Sigmoid colon (tissue), 6 donors: ENCODE measurements at regions not wholly inside any gene's neighbourhood (a gene's known extent, or its start where the extent isn't known, plus 50 kb on each side); places are given as distances from the start of the nearest gene placed in this dataset.

Experiments
- DNase-seq: peaks from one replicate; pipeline ENCODE4 v3.0.0-alpha.2; 2019
- H3K27ac ChIP-seq, 4 donors: fragments of 200-600 bp; sonication (generic); one replicate each; pipeline ENCODE4 v1.5.1; 2016 to 2019; ENCODE audit warnings: mild to moderate bottlenecking in 1 of 4
- H3K27me3 ChIP-seq, 3 donors: fragments of 200-600 bp; sonication (generic); one replicate each; pipeline ENCODE4 v1.5.1; 2019; ENCODE audit warnings: mild to moderate bottlenecking in 1 of 3
- H3K36me3 ChIP-seq, 4 donors: fragments of 200-600 bp; sonication (generic); one replicate each; pipeline ENCODE4 v1.5.1; 2016 to 2019
- H3K4me1 ChIP-seq, 4 donors: fragments of 200-600 bp; sonication (generic); one replicate each; pipeline ENCODE4 v1.5.1; 2017 to 2019
- H3K4me3 ChIP-seq, 4 donors: fragments of 200-600 bp; sonication (generic); one replicate each; pipeline ENCODE4 v1.5.1; 2017 to 2019; ENCODE audit warnings: mild to moderate bottlenecking in 2 of 4, moderate library complexity in 1 of 4
- H3K9me3 ChIP-seq, 4 donors: fragments of 200-600 bp in 3 of 4; sonication (generic) in 3 of 4; one replicate each; pipeline versions ENCODE4 v1.5.1 to v1.6.1; 2013 to 2019
- EP300 ChIP-seq, 4 donors: sonication (generic); formaldehyde crosslinking; IDR thresholded peaks; one replicate each; pipeline ENCODE4 v1.6.1; 2017; ENCODE audit warnings: antibody characterized with exemption in 4 of 4
- POLR2A ChIP-seq, 2 donors: fragments of 450-650 bp; IDR thresholded peaks; one replicate each; pipeline ENCODE4 v1.6.1; 2016; ENCODE audit warnings: antibody characterized with exemption in 2 of 2, mild to moderate bottlenecking in 2 of 2, moderate library complexity in 2 of 2
- POLR2AphosphoS5 ChIP-seq, 4 donors: sonication (generic); formaldehyde crosslinking; IDR thresholded peaks; one replicate each; pipeline ENCODE4 v1.6.1; 2017; ENCODE audit warnings: antibody characterized with exemption in 4 of 4
- WGBS, 2 donors: extraction: QIAGEN DNeasy Blood & Tissue Kit; methylation state at CpG; one replicate each; pipeline ENCODE4 v1.1.7; 2013; 5-methylcytosine and 5-hydroxymethylcytosine counted together
- intact Hi-C: fragments of 100-400 bp; cut with DNase I; formaldehyde crosslinking; loops from one replicate; pipeline ENCODE4 v1.15.1; 2023
- TF ChIP-seq, protein P1 (sequence below), 4 experiments: fragments of 450-650 bp in 3 of 4; fragments of 200-600 bp in 1 of 4; IDR thresholded peaks; one replicate each; pipeline ENCODE4 v1.5.1; 2016 to 2019; ENCODE audit warnings: antibody characterized with exemption in 4 of 4, mild to moderate bottlenecking in 3 of 4, moderate library complexity in 2 of 4
- donor health status: healthy with polysubstance abuse.
- donor health status: healthy.

DNA sequence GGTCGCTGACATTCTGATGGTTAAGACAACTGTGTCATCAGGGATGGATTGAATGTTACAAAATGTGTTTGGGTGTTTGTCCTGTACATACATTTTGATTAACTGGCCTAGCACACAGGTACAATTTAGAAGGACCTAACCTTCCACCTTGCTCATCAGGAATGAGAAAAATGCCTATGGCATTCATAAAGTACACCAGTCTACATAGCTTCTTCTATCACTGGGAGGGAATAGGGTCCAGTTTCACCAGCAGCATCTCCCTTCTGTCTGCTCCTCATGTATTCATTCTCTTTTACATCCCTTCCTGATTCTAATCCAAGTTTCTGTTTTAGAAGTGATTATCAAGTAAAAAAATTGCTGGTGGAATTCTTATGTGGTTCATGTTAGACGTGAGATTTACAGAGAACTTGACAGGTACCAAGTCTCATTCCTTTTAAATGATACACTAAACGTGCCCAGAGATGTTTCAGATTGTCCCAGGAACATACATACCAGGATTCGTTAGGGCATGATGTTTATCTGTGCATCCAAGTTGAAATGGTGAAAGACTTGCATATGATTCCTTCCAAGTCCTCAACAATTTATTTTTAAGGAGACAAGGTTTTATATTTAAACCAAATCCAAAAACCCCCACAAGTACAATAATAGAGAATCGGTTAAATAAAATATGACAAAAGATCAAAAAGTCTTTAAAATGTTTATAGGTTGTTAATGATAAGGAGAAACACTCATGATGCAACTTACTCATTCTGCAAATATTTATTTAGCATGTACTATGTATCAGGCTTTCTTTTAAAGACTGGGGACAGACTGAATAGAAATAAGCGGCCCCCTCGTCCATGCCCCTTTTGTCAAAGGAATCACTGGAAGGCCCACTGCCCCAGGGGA lies 359.1 kb downstream of the ZNF674 start:
- intact Hi-C loops, result no loop called here
- Histone ChIP-seq H3K27me3 (no peaks in the 10 kb centered on the region), H3K9me3 (no peaks in the 10 kb centered on the region), H3K4me3 (no peak overlapping the region), H3K27ac (no peak overlapping the region), H3K4me1 (no peaks in the 10 kb centered on the region), H3K36me3 (no peaks in the 10 kb centered on the region)
- WGBS, 2 donors, result 59 to 73% methylated on average over 7 of the region's 7 CpGs
- no peak for TF ChIP-seq EP300 (IDR thresholded peaks at IDR 0.05)
- no peak for TF ChIP-seq POLR2A (IDR thresholded peaks at IDR 0.05)
- TF ChIP-seq POLR2AphosphoS5 (IDR thresholded peaks at IDR 0.05), result no peak
- TF ChIP-seq, protein P1, sequence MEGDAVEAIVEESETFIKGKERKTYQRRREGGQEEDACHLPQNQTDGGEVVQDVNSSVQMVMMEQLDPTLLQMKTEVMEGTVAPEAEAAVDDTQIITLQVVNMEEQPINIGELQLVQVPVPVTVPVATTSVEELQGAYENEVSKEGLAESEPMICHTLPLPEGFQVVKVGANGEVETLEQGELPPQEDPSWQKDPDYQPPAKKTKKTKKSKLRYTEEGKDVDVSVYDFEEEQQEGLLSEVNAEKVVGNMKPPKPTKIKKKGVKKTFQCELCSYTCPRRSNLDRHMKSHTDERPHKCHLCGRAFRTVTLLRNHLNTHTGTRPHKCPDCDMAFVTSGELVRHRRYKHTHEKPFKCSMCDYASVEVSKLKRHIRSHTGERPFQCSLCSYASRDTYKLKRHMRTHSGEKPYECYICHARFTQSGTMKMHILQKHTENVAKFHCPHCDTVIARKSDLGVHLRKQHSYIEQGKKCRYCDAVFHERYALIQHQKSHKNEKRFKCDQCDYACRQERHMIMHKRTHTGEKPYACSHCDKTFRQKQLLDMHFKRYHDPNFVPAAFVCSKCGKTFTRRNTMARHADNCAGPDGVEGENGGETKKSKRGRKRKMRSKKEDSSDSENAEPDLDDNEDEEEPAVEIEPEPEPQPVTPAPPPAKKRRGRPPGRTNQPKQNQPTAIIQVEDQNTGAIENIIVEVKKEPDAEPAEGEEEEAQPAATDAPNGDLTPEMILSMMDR (IDR thresholded peaks at IDR 0.05), result no peak
- DNase-seq, result no peak

GRCh38 chrX:46184749-46185148 lies 360.5 kb downstream of the ZNF674 start:
- intact Hi-C loops, result no loop called here
- DNase-seq, result no peak
- TF ChIP-seq POLR2AphosphoS5 (IDR thresholded peaks at IDR 0.05), result no peak
- TF ChIP-seq, protein P1 (IDR thresholded peaks at IDR 0.05), result no peak
- H3K27me3 ChIP-seq, result no peaks in the 10 kb centered on the region
- H3K9me3 ChIP-seq, result no peaks in the 10 kb centered on the region
- no peak overlapping the region for H3K4me3 ChIP-seq
- no peaks in the 10 kb centered on the region for H3K4me1 ChIP-seq
- no peak overlapping the region for H3K27ac ChIP-seq
- H3K36me3 ChIP-seq, result no peaks in the 10 kb centered on the region
- 69 to 89% methylated on average over 2 of the region's 2 CpGs for WGBS, 2 donors

DNA sequence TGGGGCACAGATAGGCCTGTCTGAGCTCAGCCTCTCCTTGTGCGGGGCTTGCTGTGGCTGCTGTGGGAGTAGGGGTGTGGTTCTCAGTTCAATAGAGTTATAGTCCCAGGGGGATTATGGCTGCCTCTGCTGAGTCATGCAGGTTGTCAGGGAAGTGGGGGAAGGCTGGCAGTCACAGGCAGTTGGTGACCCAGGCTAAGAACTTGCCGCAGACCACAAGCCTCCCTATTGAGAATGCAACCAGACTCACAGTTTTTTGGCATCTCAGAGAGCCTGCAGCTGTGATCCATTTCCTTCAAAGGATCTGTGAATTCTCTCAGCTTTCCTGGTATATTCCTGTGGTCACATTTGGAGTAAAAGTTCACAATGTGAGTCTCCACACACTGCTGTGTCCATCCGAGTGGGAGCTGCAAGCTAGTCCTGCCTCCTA lies 364.9 kb downstream of the ZNF674 start:
- Histone ChIP-seq H3K36me3 (no peaks in the 10 kb centered on the region), H3K27me3 (no peaks in the 10 kb centered on the region), H3K9me3 (no peaks in the 10 kb centered on the region), H3K27ac (no peak overlapping the region), H3K4me3 (no peak overlapping the region), H3K4me1 (no peaks in the 10 kb centered on the region)
- 64 to 86% methylated on average over 3 of the region's 3 CpGs for WGBS, 2 donors
- TF ChIP-seq EP300 (IDR thresholded peaks at IDR 0.05), result no peak
- DNase-seq, result no peak
- intact Hi-C loops, result no loop called here

GRCh38 chrX:46179748-46180147 lies 365.5 kb downstream of the ZNF674 start:
- Histone ChIP-seq H3K4me3 (no peak overlapping the region), H3K9me3 (no peaks in the 10 kb centered on the region), H3K27me3 (no peaks in the 10 kb centered on the region), H3K27ac (no peak overlapping the region), H3K4me1 (no peaks in the 10 kb centered on the region), H3K36me3 (no peaks in the 10 kb centered on the region)
- 78 to 83% methylated on average over 3 of the region's 3 CpGs for WGBS, 2 donors
- intact Hi-C loops, result no loop called here
- TF ChIP-seq EP300 (IDR thresholded peaks at IDR 0.05), result no peak
- TF ChIP-seq POLR2AphosphoS5 (IDR thresholded peaks at IDR 0.05), result no peak
- no peak for TF ChIP-seq POLR2A (IDR thresholded peaks at IDR 0.05)
- TF ChIP-seq, protein P1 (IDR thresholded peaks at IDR 0.05), result no peak
- DNase-seq, result no peak

DNA sequence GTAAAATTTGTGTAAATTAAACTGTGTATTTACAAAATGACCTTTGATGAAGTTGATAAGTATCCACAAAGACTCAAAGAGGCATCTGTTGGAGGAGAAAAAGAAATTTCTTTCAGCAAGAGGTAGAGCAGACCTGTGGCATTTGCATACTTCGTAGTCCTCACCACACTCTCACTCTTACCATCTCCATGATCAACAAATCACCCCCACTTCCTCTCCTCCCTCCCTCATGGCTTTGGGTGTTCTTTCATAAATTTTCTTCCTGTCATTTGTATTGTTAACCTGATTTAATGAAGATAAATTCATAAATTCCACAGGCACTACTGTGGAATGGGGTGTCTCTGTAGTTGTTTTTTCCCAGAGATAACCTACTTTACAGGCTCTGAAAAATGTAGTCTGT lies 366.5 kb downstream of the ZNF674 start:
- DNase-seq, result no peak
- Histone ChIP-seq H3K27ac (no peak overlapping the region), H3K4me1 (no peaks in the 10 kb centered on the region), H3K27me3 (no peaks in the 10 kb centered on the region), H3K36me3 (no peaks in the 10 kb centered on the region), H3K4me3 (no peak overlapping the region), H3K9me3 (no peaks in the 10 kb centered on the region)
- 55 to 73% methylated on average over 1 of the region's 1 CpG for WGBS, 2 donors
- no peak for TF ChIP-seq POLR2A (IDR thresholded peaks at IDR 0.05)
- TF ChIP-seq, protein P1 (IDR thresholded peaks at IDR 0.05), result no peak
- intact Hi-C loops, result no loop called here
